Glutamatergic neuron (in vitro differentiated cells): ENCODE measurements at regions not wholly inside any gene's neighbourhood (a gene's known extent, or its start where the extent isn't known, plus 50 kb on each side); places are given as distances from the start of the nearest gene placed in this dataset.

Experiments
- DNase-seq: peaks from one replicate; pipeline ENCODE4 v3.0.0; 2022
- H3K27ac Mint-ChIP-seq: one replicate; pipeline ENCODE4 v1.8.0; 2020; ENCODE audit warnings: mild to moderate bottlenecking, mixed read lengths, inconsistent platforms; ENCODE audit not compliant: unreplicated experiment
- H3K27me3 Mint-ChIP-seq: one replicate; pipeline ENCODE4 v1.8.0; 2020; ENCODE audit warnings: mild to moderate bottlenecking, moderate library complexity, mixed read lengths, inconsistent platforms; ENCODE audit not compliant: unreplicated experiment
- H3K36me3 Mint-ChIP-seq: one replicate; pipeline ENCODE4 v1.8.0; 2020; ENCODE audit warnings: mild to moderate bottlenecking, mixed read lengths, inconsistent platforms; ENCODE audit not compliant: unreplicated experiment
- H3K4me1 Mint-ChIP-seq: one replicate; pipeline ENCODE4 v1.8.0; 2020; ENCODE audit warnings: mild to moderate bottlenecking, low read depth, mixed read lengths, inconsistent platforms; ENCODE audit not compliant: unreplicated experiment
- H3K4me3 Mint-ChIP-seq: one replicate; pipeline ENCODE4 v1.8.0; 2020; ENCODE audit warnings: mild to moderate bottlenecking, mixed read lengths, inconsistent platforms; ENCODE audit not compliant: unreplicated experiment
- H3K9me3 Mint-ChIP-seq: one replicate; pipeline ENCODE4 v1.8.0; 2020; ENCODE audit warnings: mild to moderate bottlenecking, moderate library complexity, mixed read lengths, inconsistent platforms; ENCODE audit not compliant: unreplicated experiment
- CTCF ChIP-seq: fragments of 200-600 bp; sonication (generic); IDR thresholded peaks from one replicate; pipeline ENCODE4 v1.5.0; 2021; ENCODE audit not compliant: partially characterized antibody, unreplicated experiment

DNA sequence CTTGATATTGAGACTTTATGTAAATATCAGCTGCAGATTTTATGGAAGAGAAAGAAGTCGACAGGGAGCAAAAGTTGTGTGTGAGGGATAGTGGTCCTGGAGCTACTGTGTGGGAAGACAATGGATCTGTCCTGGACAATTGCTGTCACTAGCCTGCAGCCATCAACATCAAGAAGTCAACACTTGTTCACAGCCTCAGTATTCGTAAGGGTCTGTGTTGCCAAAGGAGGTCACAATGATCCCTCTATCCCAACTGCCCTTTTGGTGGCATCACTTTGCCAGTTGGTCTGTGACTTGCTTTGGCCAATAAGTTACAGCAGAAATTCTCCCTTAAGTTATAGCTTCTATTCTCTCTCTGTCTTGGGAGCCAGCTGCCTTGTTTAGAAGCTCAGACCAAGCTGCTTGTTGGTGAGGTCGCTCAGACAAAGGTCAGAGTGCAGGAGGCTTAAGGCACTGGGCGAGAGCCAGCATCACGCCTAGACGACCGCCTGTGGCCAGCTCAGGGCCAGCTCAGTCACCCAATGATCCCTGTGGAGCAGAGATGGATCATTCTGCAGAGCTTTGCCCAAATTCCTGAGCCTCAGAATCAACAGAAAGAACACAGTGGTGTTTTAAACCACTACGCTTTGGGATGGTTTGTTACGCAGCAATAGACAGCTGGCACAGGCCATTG lies 134.9 kb downstream of the RHOU start:
- H3K9me3 Mint-ChIP-seq = peaks cover 7% of the 10 kb centered on the region
- no peak overlapping the region for H3K27ac Mint-ChIP-seq
- peaks cover 9% of the 10 kb centered on the region for H3K27me3 Mint-ChIP-seq
- TF ChIP-seq CTCF = no peak
- no peak for DNase-seq
- no peak overlapping the region for H3K4me3 Mint-ChIP-seq
- no peaks in the 10 kb centered on the region for H3K36me3 Mint-ChIP-seq
- H3K4me1 Mint-ChIP-seq = peaks cover 47% of the 10 kb centered on the region

DNA sequence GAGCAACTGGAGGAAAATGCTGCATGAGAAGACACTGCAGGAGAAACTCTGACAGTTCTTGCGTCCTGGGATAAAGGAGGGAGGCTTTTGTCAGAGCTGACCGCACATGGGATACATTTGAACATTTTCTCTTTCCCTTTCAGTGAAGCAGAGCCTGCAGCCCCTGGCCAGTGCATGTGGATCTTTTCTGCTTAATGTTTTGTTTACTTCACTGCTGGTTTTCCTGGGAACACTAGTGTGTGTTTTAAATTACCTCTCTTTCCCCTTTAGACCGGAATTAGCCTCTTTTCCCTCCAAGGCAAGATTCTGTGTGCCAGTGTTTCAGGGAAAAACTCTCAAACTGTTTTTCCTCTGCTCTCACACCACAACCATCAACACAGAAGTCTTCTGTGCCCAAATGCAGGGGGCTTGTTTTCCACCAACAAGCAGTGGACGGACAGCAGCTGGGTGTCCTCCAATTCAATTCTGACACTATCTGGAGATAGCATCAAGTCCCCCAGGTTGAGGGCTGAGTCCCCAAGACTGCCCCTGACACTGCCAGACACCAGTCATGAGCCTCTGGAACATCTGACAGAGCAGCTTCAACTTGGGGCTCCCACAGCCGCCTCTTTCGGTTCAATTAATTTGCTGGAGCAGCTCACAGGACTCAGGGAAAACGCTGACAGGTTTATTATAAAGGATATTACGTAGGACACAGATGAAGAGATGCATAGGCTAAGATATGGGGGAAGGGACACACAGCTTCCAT lies 136.2 kb downstream of the RHOU start:
- peaks cover 7% of the 10 kb centered on the region for H3K9me3 Mint-ChIP-seq
- no peaks in the 10 kb centered on the region for H3K36me3 Mint-ChIP-seq
- peaks cover 5% of the 10 kb centered on the region for H3K27me3 Mint-ChIP-seq
- peaks cover 37% of the 10 kb centered on the region for H3K4me1 Mint-ChIP-seq
- no peak overlapping the region for H3K4me3 Mint-ChIP-seq
- no peak for DNase-seq
- H3K27ac Mint-ChIP-seq = no peak overlapping the region
- TF ChIP-seq CTCF = no peak

GRCh38 chr1:228872080-228872479 lies 136.8 kb downstream of the RHOU start:
- Mint-ChIP-seq H3K9me3 (peaks cover 6% of the 10 kb centered on the region), H3K4me1 (peaks cover 31% of the 10 kb centered on the region), H3K27ac (no peak overlapping the region), H3K36me3 (no peaks in the 10 kb centered on the region), H3K27me3 (peaks cover under 1% of the 10 kb centered on the region), H3K4me3 (no peak overlapping the region)
- no peak for DNase-seq
- TF ChIP-seq CTCF = no peak

GRCh38 chr1:228873709-228874108 lies 138.4 kb downstream of the RHOU start:
- TF ChIP-seq CTCF = no peak
- no peak for DNase-seq
- H3K36me3 Mint-ChIP-seq = no peaks in the 10 kb centered on the region
- H3K27ac Mint-ChIP-seq = no peak overlapping the region
- H3K27me3 Mint-ChIP-seq = no peaks in the 10 kb centered on the region
- H3K4me1 Mint-ChIP-seq = peaks cover 18% of the 10 kb centered on the region
- peaks cover 5% of the 10 kb centered on the region for H3K9me3 Mint-ChIP-seq
- no peak overlapping the region for H3K4me3 Mint-ChIP-seq

GRCh38 chr1:228875741-228876140 lies 140.5 kb downstream of the RHOU start:
- no peak for DNase-seq
- no peak overlapping the region for H3K27ac Mint-ChIP-seq
- H3K4me1 Mint-ChIP-seq = peaks cover 17% of the 10 kb centered on the region
- TF ChIP-seq CTCF = no peak
- no peak overlapping the region for H3K4me3 Mint-ChIP-seq
- H3K36me3 Mint-ChIP-seq = no peaks in the 10 kb centered on the region
- H3K9me3 Mint-ChIP-seq = peaks cover 5% of the 10 kb centered on the region
- H3K27me3 Mint-ChIP-seq = no peaks in the 10 kb centered on the region
